Neural crest cell (in vitro differentiated cells): ENCODE measurements at regions not wholly inside any gene's neighbourhood (a gene's known extent, or its start where the extent isn't known, plus 50 kb on each side); places are given as distances from the start of the nearest gene placed in this dataset.

Source experiments
- DNase-seq: peaks from one replicate; pipeline ENCODE4 v3.0.0; 2021; ENCODE audit warnings: low read depth, mixed read lengths, low spot score
- H3K27ac Mint-ChIP-seq: one replicate; pipeline ENCODE4 v1.8.0; 2021; ENCODE audit warnings: mild to moderate bottlenecking, mixed read lengths; ENCODE audit not compliant: unreplicated experiment
- H3K27me3 Mint-ChIP-seq: 2 replicates; pipeline ENCODE4 v1.8.0; 2021; ENCODE audit warnings: low read depth, mild to moderate bottlenecking, mixed read lengths
- H3K36me3 Mint-ChIP-seq: 2 replicates; pipeline ENCODE4 v1.8.0; 2021; ENCODE audit warnings: low read depth, mild to moderate bottlenecking, mixed read lengths
- H3K4me1 Mint-ChIP-seq: 2 replicates; pipeline ENCODE4 v1.8.0; 2021; ENCODE audit warnings: mixed read lengths
- H3K4me3 Mint-ChIP-seq: one replicate; pipeline ENCODE4 v1.8.0; 2021; ENCODE audit warnings: mild to moderate bottlenecking, mixed read lengths
- H3K9me3 Mint-ChIP-seq: 2 replicates; pipeline ENCODE4 v1.8.0; 2021; ENCODE audit warnings: mixed read lengths
- TF ChIP-seq, protein P1 (sequence below): fragments of 200-600 bp; sonication (generic); conservative IDR thresholded peaks from 2 replicates; pipeline ENCODE4 v1.5.0; 2021; ENCODE audit warnings: antibody characterized with exemption, mild to moderate bottlenecking

GRCh38 chr17:71993363-71993762 lies 127.5 kb upstream of the SOX9 start:
- no peak overlapping the region for H3K4me3 Mint-ChIP-seq
- no peaks in the 10 kb centered on the region for H3K36me3 Mint-ChIP-seq
- no peak for DNase-seq
- H3K27me3 Mint-ChIP-seq, result no peaks in the 10 kb centered on the region
- no peak overlapping the region for H3K27ac Mint-ChIP-seq
- TF ChIP-seq, protein P1, sequence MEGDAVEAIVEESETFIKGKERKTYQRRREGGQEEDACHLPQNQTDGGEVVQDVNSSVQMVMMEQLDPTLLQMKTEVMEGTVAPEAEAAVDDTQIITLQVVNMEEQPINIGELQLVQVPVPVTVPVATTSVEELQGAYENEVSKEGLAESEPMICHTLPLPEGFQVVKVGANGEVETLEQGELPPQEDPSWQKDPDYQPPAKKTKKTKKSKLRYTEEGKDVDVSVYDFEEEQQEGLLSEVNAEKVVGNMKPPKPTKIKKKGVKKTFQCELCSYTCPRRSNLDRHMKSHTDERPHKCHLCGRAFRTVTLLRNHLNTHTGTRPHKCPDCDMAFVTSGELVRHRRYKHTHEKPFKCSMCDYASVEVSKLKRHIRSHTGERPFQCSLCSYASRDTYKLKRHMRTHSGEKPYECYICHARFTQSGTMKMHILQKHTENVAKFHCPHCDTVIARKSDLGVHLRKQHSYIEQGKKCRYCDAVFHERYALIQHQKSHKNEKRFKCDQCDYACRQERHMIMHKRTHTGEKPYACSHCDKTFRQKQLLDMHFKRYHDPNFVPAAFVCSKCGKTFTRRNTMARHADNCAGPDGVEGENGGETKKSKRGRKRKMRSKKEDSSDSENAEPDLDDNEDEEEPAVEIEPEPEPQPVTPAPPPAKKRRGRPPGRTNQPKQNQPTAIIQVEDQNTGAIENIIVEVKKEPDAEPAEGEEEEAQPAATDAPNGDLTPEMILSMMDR, result no peak
- H3K4me1 Mint-ChIP-seq, result peaks cover 3% of the 10 kb centered on the region
- H3K9me3 Mint-ChIP-seq, result no peaks in the 10 kb centered on the region

GRCh38 chr17:71995590-71995989 lies 125.2 kb upstream of the SOX9 start:
- H3K4me1 Mint-ChIP-seq, result peaks cover 3% of the 10 kb centered on the region
- no peaks in the 10 kb centered on the region for H3K9me3 Mint-ChIP-seq
- no peak for DNase-seq
- no peaks in the 10 kb centered on the region for H3K27me3 Mint-ChIP-seq
- H3K4me3 Mint-ChIP-seq, result no peak overlapping the region
- H3K27ac Mint-ChIP-seq, result no peak overlapping the region
- H3K36me3 Mint-ChIP-seq, result no peaks in the 10 kb centered on the region
- TF ChIP-seq, protein P1, result no peak

- TF ChIP-seq, protein P1, result no peak
- Mint-ChIP-seq H3K4me1 (no peaks in the 10 kb centered on the region), H3K27me3 (no peaks in the 10 kb centered on the region), H3K9me3 (no peaks in the 10 kb centered on the region), H3K36me3 (no peaks in the 10 kb centered on the region), H3K27ac (no peak overlapping the region), H3K4me3 (no peak overlapping the region)
- no peak for DNase-seq
Measured at GRCh38 chr17:72004011-72004427, 116.8 kb upstream of the SOX9 start.

- Mint-ChIP-seq H3K27me3 (no peaks in the 10 kb centered on the region), H3K9me3 (no peaks in the 10 kb centered on the region), H3K4me1 (no peaks in the 10 kb centered on the region), H3K36me3 (no peaks in the 10 kb centered on the region), H3K4me3 (no peak overlapping the region), H3K27ac (no peak overlapping the region)
- TF ChIP-seq, protein P1, result no peak
- DNase-seq, result no peak
Measured at GRCh38 chr17:72004611-72005331, 116.0 kb upstream of the SOX9 start.

GRCh38 chr17:72005332-72006163 lies 115.3 kb upstream of the SOX9 start:
- DNase-seq, result no peak
- Mint-ChIP-seq H3K36me3 (no peaks in the 10 kb centered on the region), H3K9me3 (no peaks in the 10 kb centered on the region), H3K4me1 (no peaks in the 10 kb centered on the region), H3K27ac (no peak overlapping the region), H3K27me3 (no peaks in the 10 kb centered on the region), H3K4me3 (no peak overlapping the region)
- TF ChIP-seq, protein P1, result no peak
